ENCODE measurements at regions not wholly inside any gene's neighbourhood (a gene's known extent, or its start where the extent isn't known, plus 50 kb on each side); places are given as distances from the start of the nearest gene placed in this dataset. TPM values are rescaled to one million over a fixed set of nuclear protein-coding genes. Genes with fewer than 3 reads are reported as not detected.

DNA sequence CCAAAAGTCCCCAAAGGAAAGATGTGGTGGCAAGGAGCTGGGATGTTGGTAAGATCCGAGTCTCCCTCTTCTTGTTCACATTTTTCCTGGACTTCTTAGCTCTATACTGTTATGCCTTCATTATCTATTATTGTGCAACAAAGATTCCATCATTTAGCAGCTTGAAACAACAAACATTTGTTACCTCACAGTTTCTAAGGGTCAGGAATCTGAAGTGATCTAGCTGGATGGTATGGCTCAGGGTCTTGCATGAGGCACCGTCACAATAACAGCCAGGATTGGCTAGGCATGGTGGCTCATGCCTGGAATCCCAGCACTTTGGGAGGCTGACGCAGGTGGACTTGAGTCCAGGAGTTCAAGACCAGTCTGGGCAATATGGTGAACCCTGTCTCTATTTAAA lies 51.1 kb upstream of the KRAS start (continued):
- TF ChIP-seq REST (IDR thresholded peaks at IDR 0.05) (no peak), RAD21 (IDR thresholded peaks at IDR 0.05) (no peak)

Small RNA genes lying in the stretch of these regions (small RNA-seq; reads per million reads assigned to genes)
- gene AC092451.1: not detected
- 0.07 reads per million for gene RNU4-67P

Data from liver (tissue), 3 donors.